Spleen (tissue), 11 donors: ENCODE measurements at regions not wholly inside any gene's neighbourhood (a gene's known extent, or its start where the extent isn't known, plus 50 kb on each side); places are given as distances from the start of the nearest gene placed in this dataset.

ENCODE experiments used
- DNase-seq: peaks from one replicate; pipeline ENCODE4 v3.0.0-alpha.2; 2020
- H3K27ac ChIP-seq, 8 donors: fragments of 200-600 bp; sonication (generic) in 7 of 8; 1 replicate in 4 of 8; 2 replicates in 4 of 8; pipeline versions ENCODE4 v1.5.0 to v1.8.0; 2016 to 2021; ENCODE audit warnings: inconsistent platforms in 4 of 8, mild to moderate bottlenecking in 4 of 8, moderate library complexity in 1 of 8
- H3K27me3 ChIP-seq, 7 donors: fragments of 200-600 bp; sonication (generic) in 6 of 7; replicated peaks in 1 of 7; 1 replicate in 4 of 7; 2 replicates in 3 of 7; pipeline versions ENCODE4 v1.5.0 to v1.8.0; 2016 to 2021; ENCODE audit warnings: inconsistent platforms in 3 of 7, mild to moderate bottlenecking in 1 of 7
- H3K36me3 ChIP-seq, 6 donors: fragments of 200-600 bp; sonication (generic) in 5 of 6; 1 replicate in 4 of 6; 2 replicates in 2 of 6; pipeline versions ENCODE4 v1.5.0 to v1.8.0; 2016 to 2021; ENCODE audit warnings: inconsistent platforms in 2 of 6
- H3K4me1 ChIP-seq, 6 donors: fragments of 200-600 bp; sonication (generic) in 5 of 6; 1 replicate in 3 of 6; 2 replicates in 3 of 6; pipeline versions ENCODE4 v1.5.0 to v1.8.0; 2016 to 2021; ENCODE audit warnings: inconsistent platforms in 3 of 6
- H3K4me3 ChIP-seq, 8 donors: fragments of 200-600 bp; sonication (generic) in 7 of 8; 1 replicate in 4 of 8; 2 replicates in 4 of 8; pipeline versions ENCODE4 v1.5.0 to v1.8.0; 2016 to 2021; ENCODE audit warnings: inconsistent platforms in 4 of 8, mild to moderate bottlenecking in 4 of 8, moderate library complexity in 2 of 8
- H3K9me3 ChIP-seq, 8 donors: fragments of 200-600 bp; sonication (generic) in 7 of 8; 1 replicate in 4 of 8; 2 replicates in 4 of 8; pipeline versions ENCODE4 v1.5.0 to v1.8.0; 2016 to 2021; ENCODE audit warnings: inconsistent platforms in 4 of 8
- CTCF ChIP-seq, 11 experiments: fragments of 200-600 bp in 7 of 11; fragments of 450-650 bp in 4 of 11; sonication (generic) in 4 of 11; IDR thresholded peaks in 8 of 11; conservative IDR thresholded peaks in 3 of 11; 1 replicate in 7 of 11; 2 replicates in 4 of 11; pipeline versions ENCODE4 v1.4.0 to v1.8.0; 2016 to 2021; ENCODE audit warnings: antibody characterized with exemption in 11 of 11, inconsistent platforms in 4 of 11, mild to moderate bottlenecking in 1 of 11
- POLR2A ChIP-seq, 3 donors: fragments of 450-650 bp; IDR thresholded peaks; one replicate each; pipeline ENCODE4 v1.5.1; 2017; ENCODE audit warnings: antibody characterized with exemption in 3 of 3, mild to moderate bottlenecking in 1 of 3
- POLR2AphosphoS5 ChIP-seq, 3 donors: sonication (generic); formaldehyde crosslinking; IDR thresholded peaks; one replicate each; pipeline ENCODE4 v1.5.1; 2017; ENCODE audit warnings: antibody characterized with exemption in 3 of 3
- WGBS, 5 donors: extraction: QIAGEN DNeasy Blood & Tissue Kit in 3 of 5; methylation state at CpG; one replicate each; pipeline versions ENCODE4 v1.1.5 to v1.1.7; 2013 to 2018; 5-methylcytosine and 5-hydroxymethylcytosine counted together
- intact Hi-C: fragments of 100-400 bp; cut with DNase I; formaldehyde crosslinking; loops from one replicate; pipeline ENCODE4 v1.15.0; 2023; ENCODE audit warnings: low total_unique reads
- donor health status: healthy with polysubstance abuse.
- donor health status: DM: no; HTN: no; CAD: no; lungs with moderate emphysema.
- donor health status: DM: no; HTN: no; CAD: no.
- donor health status: Bipolar disorder and iron deficiency.
- donor health status: healthy.
- donor health status: DM: no; HTN: no; CAD: no.
- donor health status: DM: yes; HTN: yes; CAD: no.

- DNase-seq = no peak
- Histone ChIP-seq H3K27ac (no peak overlapping the region), H3K4me1 (no peaks in the 10 kb centered on the region), H3K9me3 (no peaks in the 10 kb centered on the region), H3K27me3 (no peaks in the 10 kb centered on the region), H3K4me3 (no peak overlapping the region), H3K36me3 (no peaks in the 10 kb centered on the region)
- 62 to 76% (median 65%) methylated on average over 1 of the region's 1 CpG for WGBS, 5 donors
- TF ChIP-seq POLR2A (IDR thresholded peaks at IDR 0.05) (no peak), POLR2AphosphoS5 (IDR thresholded peaks at IDR 0.05) (no peak), CTCF (IDR thresholded peaks at IDR 0.05 in 8 of 11, conservative IDR thresholded peaks at IDR 0.05 in 3 of 11) (no peak)
- intact Hi-C loops = no loop called here
These were observed 70.1 kb downstream of the FAM181B start for GRCh38 chr11:82663535-82663934.

DNA sequence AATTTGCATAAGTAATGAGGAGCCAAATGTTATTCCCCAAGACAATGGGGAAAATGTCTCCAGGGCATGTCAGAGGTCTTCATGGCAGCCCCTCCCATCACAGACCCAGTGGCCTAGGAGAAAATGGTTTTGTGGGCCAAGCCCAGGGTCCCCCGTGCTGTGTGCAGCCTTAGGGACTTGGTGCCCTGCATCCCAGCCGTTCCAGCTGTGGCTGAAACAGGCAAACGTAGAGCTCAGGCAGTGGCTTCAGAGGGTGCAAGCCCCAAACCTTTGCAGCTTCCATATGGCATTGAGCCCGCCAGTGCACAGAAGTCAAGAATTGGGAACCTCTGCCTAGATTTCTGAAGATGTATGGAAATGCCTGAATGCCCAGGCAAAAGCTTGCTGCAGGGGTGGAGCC is 79.9 kb downstream of the FAM181B start:
- no peaks in the 10 kb centered on the region for H3K9me3 ChIP-seq
- peaks cover 0 to 5% (median 0%) of the 10 kb centered on the region in 7 donors for H3K27me3 ChIP-seq
- DNase-seq = no peak
- H3K4me1 ChIP-seq = no peaks in the 10 kb centered on the region
- no peak overlapping the region for H3K27ac ChIP-seq
- H3K4me3 ChIP-seq = no peak overlapping the region
- TF ChIP-seq POLR2A (IDR thresholded peaks at IDR 0.05) (no peak), POLR2AphosphoS5 (IDR thresholded peaks at IDR 0.05) (no peak), CTCF (IDR thresholded peaks at IDR 0.05 in 8 of 11, conservative IDR thresholded peaks at IDR 0.05 in 3 of 11) (no peak)
- 64 to 88% (median 73%) methylated on average over 4 of the region's 4 CpGs for WGBS, 5 donors
- no peaks in the 10 kb centered on the region for H3K36me3 ChIP-seq
- intact Hi-C loops = no loop called here

- no peak for DNase-seq
- intact Hi-C loops = no loop called here
- H3K9me3 ChIP-seq = no peaks in the 10 kb centered on the region
- TF ChIP-seq CTCF (IDR thresholded peaks at IDR 0.05 in 8 of 11, conservative IDR thresholded peaks at IDR 0.05 in 3 of 11) (no peak), POLR2A (IDR thresholded peaks at IDR 0.05) (no peak)
- H3K36me3 ChIP-seq = no peaks in the 10 kb centered on the region
- peaks cover 0 to 4% (median 0%) of the 10 kb centered on the region in 7 donors for H3K27me3 ChIP-seq
- 44 to 71% (median 63%) methylated on average over 3 of the region's 3 CpGs for WGBS, 5 donors
- H3K4me1 ChIP-seq = no peaks in the 10 kb centered on the region
- no peak overlapping the region for H3K4me3 ChIP-seq
- no peak overlapping the region for H3K27ac ChIP-seq
These were observed 94.4 kb downstream of the FAM181B start for GRCh38 chr11:82639251-82639650.

DNA sequence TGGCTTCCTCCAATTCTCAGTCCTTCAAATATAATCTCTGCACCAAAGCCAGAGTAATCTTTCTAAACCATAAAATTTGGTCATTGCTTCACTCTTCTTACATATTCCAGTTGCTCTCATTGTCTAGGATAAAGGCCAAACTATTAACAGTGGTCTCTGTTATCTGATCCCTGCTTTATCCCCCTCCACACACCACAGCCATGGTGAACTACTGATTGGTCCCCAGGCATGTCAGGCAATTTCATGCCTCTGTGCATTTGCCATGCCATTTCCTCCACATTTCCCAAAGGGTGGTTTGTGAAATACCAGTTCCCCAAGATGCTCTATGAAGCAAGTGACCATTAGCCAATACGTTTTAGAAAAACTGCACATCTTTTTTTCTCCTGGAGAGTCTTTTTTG is 97.0 kb downstream of the FAM181B start:
- intact Hi-C loops = no loop called here

More for the DNA sequence above, 97.0 kb downstream of the FAM181B start:
- Histone ChIP-seq H3K4me1 (no peaks in the 10 kb centered on the region), H3K9me3 (no peaks in the 10 kb centered on the region), H3K27me3 (peaks cover 0 to 4% (median 0%) of the 10 kb centered on the region in 7 donors), H3K27ac (no peak overlapping the region), H3K4me3 (no peak overlapping the region), H3K36me3 (no peaks in the 10 kb centered on the region)
- DNase-seq = no peak
- no peak for TF ChIP-seq POLR2A (IDR thresholded peaks at IDR 0.05)
- TF ChIP-seq POLR2AphosphoS5 (IDR thresholded peaks at IDR 0.05) = no peak
- no peak for TF ChIP-seq CTCF (IDR thresholded peaks at IDR 0.05 in 8 of 11, conservative IDR thresholded peaks at IDR 0.05 in 3 of 11)
- WGBS, 5 donors = 33 to 75% (median 63%) methylated on average over 1 of the region's 1 CpG
